GM23338 (cell line): ENCODE measurements at regions not wholly inside any gene's neighbourhood (a gene's known extent, or its start where the extent isn't known, plus 50 kb on each side); places are given as distances from the start of the nearest gene placed in this dataset.

ENCODE experiments used
- ATAC-seq: fragments of 200-7000 bp; cut with Tn5 transposase; 3 replicates; pipeline ENCODE4 v1.9.1; 2020
- DNase-seq: peaks from one replicate; pipeline ENCODE4 v3.0.0-alpha.2; 2015; ENCODE audit warnings: low spot score
- H2AFZ ChIP-seq: fragments of 200-600 bp; sonication (generic); 2 replicates; pipeline ENCODE4 v1.8.0; 2016; ENCODE audit warnings: antibody characterized with exemption, mild to moderate bottlenecking, moderate library complexity
- H3F3A ChIP-seq: fragments of 200-600 bp; sonication (generic); replicated peaks from 2 replicates; pipeline ENCODE4 v1.8.0; 2017; ENCODE audit warnings: antibody characterized with exemption, mixed run types, low read depth
- H3K27ac ChIP-seq: fragments of 200-600 bp; sonication (generic); 2 replicates; pipeline ENCODE4 v1.6.1; 2016; ENCODE audit warnings: low read depth
- H3K27me3 ChIP-seq: fragments of 200-600 bp; sonication (generic); 2 replicates; pipeline ENCODE4 v1.8.0; 2016; ENCODE audit warnings: mild to moderate bottlenecking, mixed run types, moderate library complexity; ENCODE audit not compliant: insufficient read depth
- H3K36me3 ChIP-seq: fragments of 200-600 bp; sonication (generic); 2 replicates; pipeline ENCODE4 v1.8.0; 2016; ENCODE audit warnings: mild to moderate bottlenecking; ENCODE audit not compliant: insufficient read depth
- H3K4me1 ChIP-seq: fragments of 200-600 bp; sonication (generic); 2 replicates; pipeline ENCODE4 v1.8.0; 2016; ENCODE audit warnings: mild to moderate bottlenecking, moderate library complexity; ENCODE audit not compliant: insufficient read depth
- H3K4me2 ChIP-seq: fragments of 200-600 bp; sonication (generic); 2 replicates; pipeline ENCODE4 v1.7.1; 2017; ENCODE audit warnings: mixed run types
- H3K4me3 ChIP-seq: fragments of 200-600 bp; sonication (generic); 2 replicates; pipeline ENCODE4 v1.6.1; 2016; ENCODE audit warnings: mixed run types
- H3K79me2 ChIP-seq: fragments of 200-600 bp; sonication (generic); replicated peaks from 2 replicates; pipeline ENCODE4 v1.8.0; 2017; ENCODE audit warnings: mild to moderate bottlenecking; ENCODE audit not compliant: insufficient read depth
- H3K9me2 ChIP-seq: fragments of 200-600 bp; sonication (generic); 2 replicates; pipeline ENCODE4 v1.8.0; 2017; ENCODE audit not compliant: insufficient read depth
- H4K20me1 ChIP-seq: fragments of 200-600 bp; sonication (generic); replicated peaks from 2 replicates; pipeline ENCODE4 v1.8.0; 2017; ENCODE audit warnings: mild to moderate bottlenecking; ENCODE audit not compliant: insufficient read depth
- H3K27ac Mint-ChIP-seq: 2 replicates; pipeline ENCODE4 v1.8.0; 2020; ENCODE audit warnings: inconsistent platforms, mild to moderate bottlenecking, moderate library complexity, mixed read lengths
- H3K27me3 Mint-ChIP-seq: 3 replicates; pipeline ENCODE4 v1.8.0; 2022; ENCODE audit warnings: low read depth, mild to moderate bottlenecking, moderate library complexity, mixed read lengths, inconsistent platforms; ENCODE audit not compliant: insufficient read depth, poor library complexity
- H3K36me3 Mint-ChIP-seq: 3 replicates; pipeline ENCODE4 v1.8.0; 2021; ENCODE audit warnings: low read depth, mild to moderate bottlenecking, inconsistent platforms, moderate library complexity, mixed read lengths
- H3K4me1 Mint-ChIP-seq: 3 replicates; pipeline ENCODE4 v1.8.0; 2020; ENCODE audit warnings: mild to moderate bottlenecking, inconsistent platforms, mixed read lengths
- H3K4me3 Mint-ChIP-seq: 3 replicates; pipeline ENCODE4 v1.8.0; 2021; ENCODE audit warnings: moderate library complexity, mild to moderate bottlenecking, inconsistent platforms, mixed read lengths
- H3K9me3 Mint-ChIP-seq: 3 replicates; pipeline ENCODE4 v1.8.0; 2020; ENCODE audit warnings: moderate library complexity, mild to moderate bottlenecking, inconsistent platforms, mixed read lengths
- CREB1 ChIP-seq: fragments of 250-450 bp; sonication (Bioruptor Pico); IDR thresholded peaks from 2 replicates; pipeline ENCODE4 v1.5.0; 2020; ENCODE audit warnings: low read depth, mild to moderate bottlenecking, moderate library complexity
- EZH2 ChIP-seq: fragments of 200-600 bp; sonication (generic); IDR thresholded peaks from one replicate; pipeline ENCODE4 v1.8.0; 2017; ENCODE audit warnings: antibody characterized with exemption, mild to moderate bottlenecking, low read depth; ENCODE audit not compliant: unreplicated experiment
- EZH2phosphoT487 ChIP-seq: fragments of 200-600 bp; sonication (generic); IDR thresholded peaks from one replicate; pipeline ENCODE4 v1.8.1; 2018; ENCODE audit warnings: antibody characterized with exemption; ENCODE audit not compliant: unreplicated experiment
- JUNB ChIP-seq: IDR thresholded peaks from one replicate; pipeline ENCODE4 v1.6.1; 2016; ENCODE audit warnings: antibody characterized with exemption; ENCODE audit not compliant: unreplicated experiment
- NANOG ChIP-seq: IDR thresholded peaks from 2 replicates; pipeline ENCODE4 v1.6.1; 2016; ENCODE audit warnings: antibody characterized with exemption, borderline replicate concordance
- POLR2AphosphoS5 ChIP-seq: IDR thresholded peaks from 2 replicates; pipeline ENCODE4 v1.6.1; 2016; ENCODE audit warnings: antibody characterized with exemption, low read depth
- STAT1 ChIP-seq: IDR thresholded peaks from one replicate; pipeline ENCODE4 v1.6.1; 2016; ENCODE audit warnings: antibody characterized with exemption; ENCODE audit not compliant: unreplicated experiment
- ZNF114 ChIP-seq: fragments of 250-450 bp; sonication (Bioruptor Pico); IDR thresholded peaks from 2 replicates; pipeline ENCODE4 v1.5.0; 2020; ENCODE audit warnings: mild to moderate bottlenecking, moderate library complexity
- ZNF331 ChIP-seq: fragments of 250-450 bp; sonication (Bioruptor Pico); IDR thresholded peaks from 2 replicates; pipeline ENCODE4 v1.5.0; 2020; ENCODE audit warnings: low read depth, mild to moderate bottlenecking, moderate library complexity
- TF ChIP-seq, protein P1 (sequence below), 2 experiments: fragments of 200-600 bp in 1 of 2; sonication (generic) in 1 of 2; conservative IDR thresholded peaks; 2 replicates each; pipeline versions ENCODE4 v1.5.1 to v1.6.1; 2016 to 2017; ENCODE audit warnings: antibody characterized with exemption in 2 of 2, low read depth in 2 of 2, mild to moderate bottlenecking in 2 of 2, moderate library complexity in 1 of 2
- TF ChIP-seq, protein P2 (sequence below): IDR thresholded peaks from 2 replicates; pipeline ENCODE4 v1.6.1; 2016; ENCODE audit warnings: antibody characterized with exemption
- TF ChIP-seq, protein P3 (sequence below): fragments of 250-450 bp; sonication (Bioruptor Pico); IDR thresholded peaks from 2 replicates; pipeline ENCODE4 v1.5.0; 2020; ENCODE audit warnings: mild to moderate bottlenecking, moderate library complexity
- TF ChIP-seq, protein P4 (sequence below): IDR thresholded peaks from one replicate; pipeline ENCODE4 v1.6.1; 2018; ENCODE audit warnings: antibody characterized with exemption; ENCODE audit not compliant: unreplicated experiment

DNA sequence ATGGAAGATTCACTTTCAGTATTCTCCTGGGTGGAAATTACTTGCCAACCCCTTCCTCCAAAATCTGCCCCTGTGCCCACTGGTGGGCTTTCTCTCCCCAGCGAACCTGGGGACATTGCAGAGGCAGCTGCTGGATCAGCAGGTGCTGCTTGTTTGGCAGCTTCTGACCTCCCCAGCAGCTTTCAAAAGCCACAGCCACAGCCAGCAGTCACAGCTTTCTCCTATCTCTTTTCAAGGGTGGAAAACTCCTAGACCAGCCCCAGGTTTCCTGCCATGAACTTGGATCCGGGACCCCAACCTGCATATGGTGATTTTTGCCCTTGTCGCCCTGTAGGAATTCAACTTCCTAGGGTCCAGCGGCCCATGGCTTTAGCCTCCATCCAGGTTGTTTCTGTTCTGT, 330.8 kb downstream of the ADAMTS20 start:
- ATAC-seq = no peak; the same call in 2 of the 3 replicates
- H3K4me1 ChIP-seq = no peaks in the 10 kb centered on the region

More for the DNA sequence above, 330.8 kb downstream of the ADAMTS20 start:
- Mint-ChIP-seq H3K27ac (no peak overlapping the region; the same call in 1 of the 2 replicates), H3K4me3 (no peak overlapping the region), H3K9me3 (peaks cover 9% of the 10 kb centered on the region), H3K36me3 (peaks cover 3% of the 10 kb centered on the region; the same call in 2 of the 3 replicates), H3K27me3 (peaks cover 2% of the 10 kb centered on the region), H3K4me1 (peaks cover 5% of the 10 kb centered on the region; the same call in 2 of the 3 replicates)
- Histone ChIP-seq H3K27ac (no peak overlapping the region), H3K27me3 (no peaks in the 10 kb centered on the region), H3K36me3 (no peaks in the 10 kb centered on the region), H3K4me3 (no peak overlapping the region), H4K20me1 (no peaks in the 10 kb centered on the region), H3K79me2 (no peaks in the 10 kb centered on the region), H3K4me2 (no peak overlapping the region), H3F3A (no peaks in the 10 kb centered on the region), H3K9me2 (no peaks in the 10 kb centered on the region; the same call in 1 of the 2 replicates), H2AFZ (no peak overlapping the region)
- no peak for TF ChIP-seq ZNF331 (CRISPR knock-in tag)
- TF ChIP-seq, protein P1, sequence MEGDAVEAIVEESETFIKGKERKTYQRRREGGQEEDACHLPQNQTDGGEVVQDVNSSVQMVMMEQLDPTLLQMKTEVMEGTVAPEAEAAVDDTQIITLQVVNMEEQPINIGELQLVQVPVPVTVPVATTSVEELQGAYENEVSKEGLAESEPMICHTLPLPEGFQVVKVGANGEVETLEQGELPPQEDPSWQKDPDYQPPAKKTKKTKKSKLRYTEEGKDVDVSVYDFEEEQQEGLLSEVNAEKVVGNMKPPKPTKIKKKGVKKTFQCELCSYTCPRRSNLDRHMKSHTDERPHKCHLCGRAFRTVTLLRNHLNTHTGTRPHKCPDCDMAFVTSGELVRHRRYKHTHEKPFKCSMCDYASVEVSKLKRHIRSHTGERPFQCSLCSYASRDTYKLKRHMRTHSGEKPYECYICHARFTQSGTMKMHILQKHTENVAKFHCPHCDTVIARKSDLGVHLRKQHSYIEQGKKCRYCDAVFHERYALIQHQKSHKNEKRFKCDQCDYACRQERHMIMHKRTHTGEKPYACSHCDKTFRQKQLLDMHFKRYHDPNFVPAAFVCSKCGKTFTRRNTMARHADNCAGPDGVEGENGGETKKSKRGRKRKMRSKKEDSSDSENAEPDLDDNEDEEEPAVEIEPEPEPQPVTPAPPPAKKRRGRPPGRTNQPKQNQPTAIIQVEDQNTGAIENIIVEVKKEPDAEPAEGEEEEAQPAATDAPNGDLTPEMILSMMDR (conservative IDR thresholded peaks at IDR 0.05; ENCODE audit: low read depth in 2 of 2) = no peak
- TF ChIP-seq, protein P2, sequence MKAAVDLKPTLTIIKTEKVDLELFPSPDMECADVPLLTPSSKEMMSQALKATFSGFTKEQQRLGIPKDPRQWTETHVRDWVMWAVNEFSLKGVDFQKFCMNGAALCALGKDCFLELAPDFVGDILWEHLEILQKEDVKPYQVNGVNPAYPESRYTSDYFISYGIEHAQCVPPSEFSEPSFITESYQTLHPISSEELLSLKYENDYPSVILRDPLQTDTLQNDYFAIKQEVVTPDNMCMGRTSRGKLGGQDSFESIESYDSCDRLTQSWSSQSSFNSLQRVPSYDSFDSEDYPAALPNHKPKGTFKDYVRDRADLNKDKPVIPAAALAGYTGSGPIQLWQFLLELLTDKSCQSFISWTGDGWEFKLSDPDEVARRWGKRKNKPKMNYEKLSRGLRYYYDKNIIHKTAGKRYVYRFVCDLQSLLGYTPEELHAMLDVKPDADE = no peak
- no peak for TF ChIP-seq ZNF114 (CRISPR knock-in tag)
- no peak for TF ChIP-seq EZH2
- no peak for TF ChIP-seq STAT1
- TF ChIP-seq NANOG = no peak
- TF ChIP-seq CREB1 = no peak
- TF ChIP-seq JUNB = no peak
- no peak for TF ChIP-seq POLR2AphosphoS5
- TF ChIP-seq, protein P3, sequence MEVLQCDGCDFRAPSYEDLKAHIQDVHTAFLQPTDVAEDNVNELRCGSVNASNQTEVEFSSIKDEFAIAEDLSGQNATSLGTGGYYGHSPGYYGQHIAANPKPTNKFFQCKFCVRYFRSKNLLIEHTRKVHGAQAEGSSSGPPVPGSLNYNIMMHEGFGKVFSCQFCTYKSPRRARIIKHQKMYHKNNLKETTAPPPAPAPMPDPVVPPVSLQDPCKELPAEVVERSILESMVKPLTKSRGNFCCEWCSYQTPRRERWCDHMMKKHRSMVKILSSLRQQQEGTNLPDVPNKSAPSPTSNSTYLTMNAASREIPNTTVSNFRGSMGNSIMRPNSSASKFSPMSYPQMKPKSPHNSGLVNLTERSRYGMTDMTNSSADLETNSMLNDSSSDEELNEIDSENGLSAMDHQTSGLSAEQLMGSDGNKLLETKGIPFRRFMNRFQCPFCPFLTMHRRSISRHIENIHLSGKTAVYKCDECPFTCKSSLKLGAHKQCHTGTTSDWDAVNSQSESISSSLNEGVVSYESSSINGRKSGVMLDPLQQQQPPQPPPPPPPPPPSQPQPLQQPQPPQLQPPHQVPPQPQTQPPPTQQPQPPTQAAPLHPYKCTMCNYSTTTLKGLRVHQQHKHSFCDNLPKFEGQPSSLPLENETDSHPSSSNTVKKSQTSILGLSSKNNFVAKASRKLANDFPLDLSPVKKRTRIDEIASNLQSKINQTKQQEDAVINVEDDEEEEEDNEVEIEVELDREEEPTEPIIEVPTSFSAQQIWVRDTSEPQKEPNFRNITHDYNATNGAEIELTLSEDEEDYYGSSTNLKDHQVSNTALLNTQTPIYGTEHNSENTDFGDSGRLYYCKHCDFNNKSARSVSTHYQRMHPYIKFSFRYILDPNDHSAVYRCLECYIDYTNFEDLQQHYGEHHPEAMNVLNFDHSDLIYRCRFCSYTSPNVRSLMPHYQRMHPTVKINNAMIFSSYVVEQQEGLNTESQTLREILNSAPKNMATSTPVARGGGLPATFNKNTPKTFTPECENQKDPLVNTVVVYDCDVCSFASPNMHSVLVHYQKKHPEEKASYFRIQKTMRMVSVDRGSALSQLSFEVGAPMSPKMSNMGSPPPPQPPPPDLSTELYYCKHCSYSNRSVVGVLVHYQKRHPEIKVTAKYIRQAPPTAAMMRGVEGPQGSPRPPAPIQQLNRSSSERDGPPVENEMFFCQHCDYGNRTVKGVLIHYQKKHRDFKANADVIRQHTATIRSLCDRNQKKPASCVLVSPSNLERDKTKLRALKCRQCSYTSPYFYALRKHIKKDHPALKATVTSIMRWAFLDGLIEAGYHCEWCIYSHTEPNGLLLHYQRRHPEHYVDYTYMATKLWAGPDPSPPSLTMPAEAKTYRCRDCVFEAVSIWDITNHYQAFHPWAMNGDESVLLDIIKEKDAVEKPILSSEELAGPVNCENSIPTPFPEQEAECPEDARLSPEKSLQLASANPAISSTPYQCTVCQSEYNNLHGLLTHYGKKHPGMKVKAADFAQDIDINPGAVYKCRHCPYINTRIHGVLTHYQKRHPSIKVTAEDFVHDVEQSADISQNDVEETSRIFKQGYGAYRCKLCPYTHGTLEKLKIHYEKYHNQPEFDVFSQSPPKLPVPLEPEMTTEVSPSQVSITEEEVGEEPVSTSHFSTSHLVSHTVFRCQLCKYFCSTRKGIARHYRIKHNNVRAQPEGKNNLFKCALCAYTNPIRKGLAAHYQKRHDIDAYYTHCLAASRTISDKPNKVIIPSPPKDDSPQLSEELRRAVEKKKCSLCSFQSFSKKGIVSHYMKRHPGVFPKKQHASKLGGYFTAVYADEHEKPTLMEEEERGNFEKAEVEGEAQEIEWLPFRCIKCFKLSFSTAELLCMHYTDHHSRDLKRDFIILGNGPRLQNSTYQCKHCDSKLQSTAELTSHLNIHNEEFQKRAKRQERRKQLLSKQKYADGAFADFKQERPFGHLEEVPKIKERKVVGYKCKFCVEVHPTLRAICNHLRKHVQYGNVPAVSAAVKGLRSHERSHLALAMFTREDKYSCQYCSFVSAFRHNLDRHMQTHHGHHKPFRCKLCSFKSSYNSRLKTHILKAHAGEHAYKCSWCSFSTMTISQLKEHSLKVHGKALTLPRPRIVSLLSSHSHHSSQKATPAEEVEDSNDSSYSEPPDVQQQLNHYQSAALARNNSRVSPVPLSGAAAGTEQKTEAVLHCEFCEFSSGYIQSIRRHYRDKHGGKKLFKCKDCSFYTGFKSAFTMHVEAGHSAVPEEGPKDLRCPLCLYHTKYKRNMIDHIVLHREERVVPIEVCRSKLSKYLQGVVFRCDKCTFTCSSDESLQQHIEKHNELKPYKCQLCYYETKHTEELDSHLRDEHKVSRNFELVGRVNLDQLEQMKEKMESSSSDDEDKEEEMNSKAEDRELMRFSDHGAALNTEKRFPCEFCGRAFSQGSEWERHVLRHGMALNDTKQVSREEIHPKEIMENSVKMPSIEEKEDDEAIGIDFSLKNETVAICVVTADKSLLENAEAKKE (CRISPR knock-in tag) = no peak
- TF ChIP-seq, protein P4, sequence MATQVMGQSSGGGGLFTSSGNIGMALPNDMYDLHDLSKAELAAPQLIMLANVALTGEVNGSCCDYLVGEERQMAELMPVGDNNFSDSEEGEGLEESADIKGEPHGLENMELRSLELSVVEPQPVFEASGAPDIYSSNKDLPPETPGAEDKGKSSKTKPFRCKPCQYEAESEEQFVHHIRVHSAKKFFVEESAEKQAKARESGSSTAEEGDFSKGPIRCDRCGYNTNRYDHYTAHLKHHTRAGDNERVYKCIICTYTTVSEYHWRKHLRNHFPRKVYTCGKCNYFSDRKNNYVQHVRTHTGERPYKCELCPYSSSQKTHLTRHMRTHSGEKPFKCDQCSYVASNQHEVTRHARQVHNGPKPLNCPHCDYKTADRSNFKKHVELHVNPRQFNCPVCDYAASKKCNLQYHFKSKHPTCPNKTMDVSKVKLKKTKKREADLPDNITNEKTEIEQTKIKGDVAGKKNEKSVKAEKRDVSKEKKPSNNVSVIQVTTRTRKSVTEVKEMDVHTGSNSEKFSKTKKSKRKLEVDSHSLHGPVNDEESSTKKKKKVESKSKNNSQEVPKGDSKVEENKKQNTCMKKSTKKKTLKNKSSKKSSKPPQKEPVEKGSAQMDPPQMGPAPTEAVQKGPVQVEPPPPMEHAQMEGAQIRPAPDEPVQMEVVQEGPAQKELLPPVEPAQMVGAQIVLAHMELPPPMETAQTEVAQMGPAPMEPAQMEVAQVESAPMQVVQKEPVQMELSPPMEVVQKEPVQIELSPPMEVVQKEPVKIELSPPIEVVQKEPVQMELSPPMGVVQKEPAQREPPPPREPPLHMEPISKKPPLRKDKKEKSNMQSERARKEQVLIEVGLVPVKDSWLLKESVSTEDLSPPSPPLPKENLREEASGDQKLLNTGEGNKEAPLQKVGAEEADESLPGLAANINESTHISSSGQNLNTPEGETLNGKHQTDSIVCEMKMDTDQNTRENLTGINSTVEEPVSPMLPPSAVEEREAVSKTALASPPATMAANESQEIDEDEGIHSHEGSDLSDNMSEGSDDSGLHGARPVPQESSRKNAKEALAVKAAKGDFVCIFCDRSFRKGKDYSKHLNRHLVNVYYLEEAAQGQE = no peak
- no peak for TF ChIP-seq EZH2phosphoT487
- DNase-seq = peak; percentile 17
